OCI-LY7 (cell line): ENCODE measurements at regions not wholly inside any gene's neighbourhood (a gene's known extent, or its start where the extent isn't known, plus 50 kb on each side); places are given as distances from the start of the nearest gene placed in this dataset.

ENCODE experiments used
- BruUV-seq: library from RNA; stranded (reverse); fragments of 400-500 nt; replicated peaks from 2 replicates; lab custom pipeline; 2021; lab: Mats Ljungman, UMichigan
- CTCF ChIA-PET: fragments of 300-600 bp; sonication (Branson Sonifier 250); formaldehyde crosslinking; loops from one replicate; lab custom pipeline; 2022; ENCODE audit warnings: antibody characterized with exemption; ENCODE audit not compliant: unreplicated experiment; lab: Charles Lee
- POLR2A ChIA-PET: fragments of 300-600 bp; sonication (Branson Sonifier 250); formaldehyde crosslinking; loops from one replicate; lab custom pipeline; 2022; ENCODE audit warnings: antibody characterized with exemption; lab: Charles Lee
- DNase-seq: peaks from one replicate; pipeline ENCODE4 v3.0.0-alpha.2; 2015; ENCODE audit warnings: low spot score
- H2AFZ ChIP-seq: fragments of 200-600 bp; sonication (generic), shearing (Covaris generic); 2 replicates; pipeline ENCODE4 v1.6.1; 2014; ENCODE audit warnings: mild to moderate bottlenecking, antibody characterized with exemption, low read length, moderate library complexity
- H3K27ac ChIP-seq: fragments of 200-600 bp; sonication (generic); 2 replicates; pipeline ENCODE4 v1.5.1; 2014; ENCODE audit warnings: mixed run types, low read depth, mild to moderate bottlenecking, moderate library complexity, low read length, inconsistent platforms; ENCODE audit not compliant: poor library complexity, severe bottlenecking
- H3K36me3 ChIP-seq: fragments of 200-600 bp; sonication (generic); 2 replicates; pipeline ENCODE4 v1.6.1; 2014; ENCODE audit warnings: mild to moderate bottlenecking, antibody characterized with exemption, low read length, moderate library complexity, mixed read lengths; ENCODE audit not compliant: insufficient read depth
- H3K4me1 ChIP-seq: fragments of 200-600 bp; sonication (generic); 2 replicates; pipeline ENCODE4 v1.5.1; 2014; ENCODE audit warnings: mild to moderate bottlenecking, low read length; ENCODE audit not compliant: insufficient read depth, poor library complexity, severe bottlenecking
- H3K4me2 ChIP-seq: fragments of 200-600 bp; sonication (generic); 2 replicates; pipeline ENCODE4 v1.6.1; 2014; ENCODE audit warnings: mild to moderate bottlenecking, low read length
- H3K4me3 ChIP-seq: fragments of 200-600 bp; sonication (generic); 2 replicates; pipeline ENCODE4 v1.5.1; 2014; ENCODE audit warnings: mild to moderate bottlenecking, low read depth, low read length; ENCODE audit not compliant: poor library complexity, severe bottlenecking
- H3K79me2 ChIP-seq: fragments of 200-600 bp; sonication (generic); 2 replicates; pipeline ENCODE4 v1.6.1; 2016; ENCODE audit warnings: low read depth, mild to moderate bottlenecking, low read length, moderate library complexity, mixed read lengths; ENCODE audit not compliant: insufficient read depth
- H3K9me2 ChIP-seq: fragments of 200-600 bp; sonication (generic); 2 replicates; pipeline ENCODE4 v1.6.1; 2016; ENCODE audit warnings: mild to moderate bottlenecking, low read length, mixed read lengths; ENCODE audit not compliant: insufficient read depth
- H3K9me3 ChIP-seq: fragments of 200-600 bp; sonication (generic); 2 replicates; pipeline ENCODE4 v1.6.1; 2014; ENCODE audit warnings: mild to moderate bottlenecking, mixed run types, low read length, mixed read lengths
- H4K20me1 ChIP-seq: fragments of 200-600 bp; sonication (generic); 2 replicates; pipeline ENCODE4 v1.6.1; 2014; ENCODE audit warnings: mild to moderate bottlenecking, antibody characterized with exemption, low read length, moderate library complexity, mixed read lengths; ENCODE audit not compliant: insufficient read depth
- EZH2phosphoT487 ChIP-seq: fragments of 200-600 bp; sonication (generic); IDR thresholded peaks from 2 replicates; pipeline ENCODE4 v1.6.1; 2018; ENCODE audit warnings: low read depth, borderline replicate concordance, mild to moderate bottlenecking, mixed run types, antibody characterized with exemption, low read length, moderate library complexity, mixed read lengths
- intact Hi-C: fragments of 100-400 bp; cut with micrococcal nuclease; formaldehyde crosslinking; loops from one replicate; pipeline ENCODE4 v1.10.0; 2022; ENCODE audit not compliant: unreplicated experiment
- TF ChIP-seq, protein P1 (sequence below): fragments of 200-600 bp; sonication (generic); conservative IDR thresholded peaks from 2 replicates; pipeline ENCODE4 v1.5.1; 2014; ENCODE audit warnings: mild to moderate bottlenecking, antibody characterized with exemption, low read length, moderate library complexity, mixed read lengths

DNA sequence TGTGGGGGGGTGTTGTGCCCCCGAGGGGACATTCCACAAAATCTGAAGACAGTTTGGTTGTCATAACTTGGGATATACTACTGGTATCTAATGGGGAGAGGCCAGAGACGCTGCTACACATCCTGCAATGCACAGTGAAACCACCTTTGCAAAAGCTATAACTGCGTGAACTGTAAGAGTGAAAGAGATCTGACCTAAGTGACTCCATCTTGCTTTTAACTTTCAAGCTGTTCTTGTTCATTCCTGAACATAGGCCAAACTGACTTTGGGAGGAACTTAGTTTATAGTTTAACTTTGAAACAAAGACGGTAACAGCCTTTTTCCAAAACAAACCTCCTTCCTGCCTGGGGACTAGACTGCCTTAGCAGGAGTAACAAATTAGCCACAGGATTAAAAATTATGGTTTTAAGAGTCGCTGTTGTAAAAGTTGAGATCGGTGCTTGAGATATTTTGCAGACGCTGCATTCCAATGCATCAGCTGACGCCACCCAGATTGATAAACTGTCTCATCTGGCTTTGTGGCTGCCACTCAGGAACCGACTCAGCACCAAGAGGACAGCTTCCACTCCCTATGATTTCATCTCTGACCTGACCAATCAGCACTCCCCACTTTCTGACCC is 70.9 kb downstream of the ATXN3L start:
- H3K36me3 ChIP-seq: no peaks in the 10 kb centered on the region
- BruUV-seq: no TSS peak
- no peaks in the 10 kb centered on the region for H3K9me3 ChIP-seq
- H3K79me2 ChIP-seq: no peaks in the 10 kb centered on the region
- peaks cover 2% of the 10 kb centered on the region for H3K4me1 ChIP-seq
- no peaks in the 10 kb centered on the region for H4K20me1 ChIP-seq
- H3K4me3 ChIP-seq: no peak overlapping the region
- intact Hi-C loops: no loop called here
- DNase-seq: no peak
- H3K9me2 ChIP-seq: no peaks in the 10 kb centered on the region
- H2AFZ ChIP-seq: no peak overlapping the region
- TF ChIP-seq, protein P1, sequence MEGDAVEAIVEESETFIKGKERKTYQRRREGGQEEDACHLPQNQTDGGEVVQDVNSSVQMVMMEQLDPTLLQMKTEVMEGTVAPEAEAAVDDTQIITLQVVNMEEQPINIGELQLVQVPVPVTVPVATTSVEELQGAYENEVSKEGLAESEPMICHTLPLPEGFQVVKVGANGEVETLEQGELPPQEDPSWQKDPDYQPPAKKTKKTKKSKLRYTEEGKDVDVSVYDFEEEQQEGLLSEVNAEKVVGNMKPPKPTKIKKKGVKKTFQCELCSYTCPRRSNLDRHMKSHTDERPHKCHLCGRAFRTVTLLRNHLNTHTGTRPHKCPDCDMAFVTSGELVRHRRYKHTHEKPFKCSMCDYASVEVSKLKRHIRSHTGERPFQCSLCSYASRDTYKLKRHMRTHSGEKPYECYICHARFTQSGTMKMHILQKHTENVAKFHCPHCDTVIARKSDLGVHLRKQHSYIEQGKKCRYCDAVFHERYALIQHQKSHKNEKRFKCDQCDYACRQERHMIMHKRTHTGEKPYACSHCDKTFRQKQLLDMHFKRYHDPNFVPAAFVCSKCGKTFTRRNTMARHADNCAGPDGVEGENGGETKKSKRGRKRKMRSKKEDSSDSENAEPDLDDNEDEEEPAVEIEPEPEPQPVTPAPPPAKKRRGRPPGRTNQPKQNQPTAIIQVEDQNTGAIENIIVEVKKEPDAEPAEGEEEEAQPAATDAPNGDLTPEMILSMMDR: no peak
- no peak for TF ChIP-seq EZH2phosphoT487
- H3K4me2 ChIP-seq: no peak overlapping the region
- CTCF ChIA-PET: no interaction called here
- POLR2A ChIA-PET: interaction anchor here (0.6 kb wide), 1 partner anchor 127 kb away, joined by 4 read pairs; no protein-coding TSS in a partner anchor
- H3K27ac ChIP-seq: no peak overlapping the region

DNA sequence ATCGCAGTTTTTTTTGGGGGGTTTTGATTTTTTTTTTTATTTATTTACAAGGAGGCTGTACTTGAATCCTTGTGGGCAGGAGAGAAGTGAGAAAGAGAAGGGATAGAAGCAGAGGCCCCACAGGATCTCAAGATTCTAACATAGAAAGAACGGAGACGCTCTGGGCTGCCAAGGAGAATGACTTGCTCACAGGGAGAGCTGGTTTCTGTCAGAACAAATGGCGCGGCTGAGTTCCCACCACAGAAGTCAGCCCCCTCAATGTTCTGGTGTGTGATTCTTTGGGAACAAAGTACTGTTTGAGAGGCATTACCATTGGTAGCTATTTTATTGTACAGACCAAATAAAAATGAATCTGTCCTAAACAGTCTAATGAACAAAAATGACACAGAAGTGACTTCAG is 80.6 kb downstream of the ATXN3L start:
- intact Hi-C loops: no loop called here
- H3K36me3 ChIP-seq: no peaks in the 10 kb centered on the region
- H4K20me1 ChIP-seq: no peaks in the 10 kb centered on the region
- H3K27ac ChIP-seq: no peak overlapping the region
- H3K4me3 ChIP-seq: no peak overlapping the region
- no peak overlapping the region for H3K4me2 ChIP-seq
- H2AFZ ChIP-seq: no peak overlapping the region
- no peaks in the 10 kb centered on the region for H3K79me2 ChIP-seq
- H3K4me1 ChIP-seq: no peaks in the 10 kb centered on the region
- H3K9me2 ChIP-seq: no peaks in the 10 kb centered on the region
- no peak for TF ChIP-seq EZH2phosphoT487
- TF ChIP-seq, protein P1: no peak
- ChIA-PET POLR2A (interaction anchor here (1.0 kb wide), 1 partner anchor 9 kb away, joined by 3 read pairs; no protein-coding TSS in a partner anchor), CTCF (no interaction called here)
- DNase-seq: no peak
- no peaks in the 10 kb centered on the region for H3K9me3 ChIP-seq
- BruUV-seq: no TSS peak

DNA sequence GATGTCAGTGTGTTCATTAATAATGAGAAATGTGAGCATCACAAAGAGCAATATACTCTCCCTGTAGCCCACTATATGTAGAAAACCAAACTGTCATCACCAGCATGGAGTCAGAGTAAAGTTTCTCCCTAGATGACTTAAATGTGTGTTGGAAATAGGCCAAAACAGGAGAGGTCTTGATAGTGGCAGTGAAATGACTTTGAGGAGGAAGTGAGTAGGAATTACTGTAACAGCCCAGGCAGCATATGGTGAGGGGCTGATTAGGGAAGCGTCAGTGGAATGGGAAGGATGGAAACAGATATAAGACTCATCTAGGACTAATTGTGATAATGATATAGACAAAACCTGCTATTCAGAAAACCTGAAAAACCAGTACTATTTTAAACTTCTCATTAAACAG is 83.9 kb downstream of the ATXN3L start:
- BruUV-seq: no TSS peak
- CTCF ChIA-PET: no interaction called here
- H3K4me3 ChIP-seq: no peak overlapping the region
- H2AFZ ChIP-seq: no peak overlapping the region
- no peaks in the 10 kb centered on the region for H3K9me3 ChIP-seq
- no peaks in the 10 kb centered on the region for H3K36me3 ChIP-seq
- no peak overlapping the region for H3K4me2 ChIP-seq
- H3K9me2 ChIP-seq: no peaks in the 10 kb centered on the region
- no peaks in the 10 kb centered on the region for H3K79me2 ChIP-seq
- no peaks in the 10 kb centered on the region for H3K4me1 ChIP-seq
- TF ChIP-seq, protein P1: no peak
- no peak for TF ChIP-seq EZH2phosphoT487
- H4K20me1 ChIP-seq: no peaks in the 10 kb centered on the region
- H3K27ac ChIP-seq: no peak overlapping the region
- POLR2A ChIA-PET: no interaction called here
- intact Hi-C loops: no loop called here
- DNase-seq: no peak
